CD4-positive, alpha-beta T cell treated with Interleukin-4 for 1 hour (primary cell): ENCODE measurements at regions not wholly inside any gene's neighbourhood (a gene's known extent, or its start where the extent isn't known, plus 50 kb on each side); places are given as distances from the start of the nearest gene placed in this dataset.
A peak's percentile ranks its signal among the peaks of the same experiment; 100 is the strongest.

Experiments used
- DNase-seq, 2 donors: peaks; one replicate each; pipeline ENCODE4 v3.0.0-alpha.2; 2020 to 2022

GRCh38 chr6:26149240-26149639 lies 62.0 kb downstream of the HFE start:
- no peak for DNase-seq

GRCh38 chr6:26152226-26153101 lies 65.2 kb downstream of the HFE start:
- DNase-seq, result no peak

- peak in 1 of 2 donors; percentile 32 for DNase-seq
Measured at GRCh38 chr6:26155061-26155930, 68.1 kb downstream of the HFE start.

GRCh38 chr6:26156105-26156849 lies 69.0 kb downstream of the HFE start:
- peak; percentile 91 to 92 for DNase-seq

GRCh38 chr6:26156850-26157250 lies 69.6 kb downstream of the HFE start:
- DNase-seq, result no peak

- DNase-seq, result peak; percentile 69 to 99
Measured at GRCh38 chr6:26157251-26158075, 70.2 kb downstream of the HFE start.

- DNase-seq, result peak in 1 of 2 donors; percentile 94
Measured at GRCh38 chr6:26158076-26158580, 70.9 kb downstream of the HFE start.

GRCh38 chr6:26158581-26159356 lies 71.5 kb downstream of the HFE start:
- peak; percentile 66 to 77 for DNase-seq

GRCh38 chr6:26159357-26160273 lies 72.4 kb downstream of the HFE start:
- DNase-seq, result peak in 1 of 2 donors; percentile 15

GRCh38 chr6:26161322-26161721 lies 74.1 kb downstream of the HFE start:
- DNase-seq, result no peak

GRCh38 chr6:26162399-26162798 lies 75.2 kb downstream of the HFE start:
- no peak for DNase-seq

- no peak for DNase-seq
Measured at GRCh38 chr6:26163427-26164119, 76.3 kb downstream of the HFE start.

GRCh38 chr6:26164120-26164505 lies 76.9 kb downstream of the HFE start:
- DNase-seq, result no peak

- no peak for DNase-seq
Measured at GRCh38 chr6:26165261-26165790, 78.1 kb downstream of the HFE start.

GRCh38 chr6:26170181-26170580 lies 83.0 kb downstream of the HFE start:
- peak in 1 of 2 donors; percentile 41 for DNase-seq

GRCh38 chr6:26170951-26171841 lies 84.0 kb downstream of the HFE start:
- DNase-seq, result peak in 1 of 2 donors; percentile 37

GRCh38 chr6:26172608-26172968 lies 85.4 kb downstream of the HFE start:
- DNase-seq, result peak; percentile 33 to 67

- DNase-seq, result no peak
Measured at GRCh38 chr6:26173836-26174145, 86.6 kb downstream of the HFE start.
